NCI-H187 treated with DMSO at 0.1 percent for 48 hours (cell line): ENCODE measurements at regions not wholly inside any gene's neighbourhood (a gene's known extent, or its start where the extent isn't known, plus 50 kb on each side); places are given as distances from the start of the nearest gene placed in this dataset.
"Not testable (repeated sequence)": the region's sequence is repeated elsewhere in the genome, so short reads cannot be mapped to it uniquely, and the experiment has no call there.

ENCODE experiments used
- DNase-seq: peaks from one replicate; lab custom pipeline; 2025; lab: John Stamatoyannopoulos, UW

- not testable (repeated sequence) for DNase-seq
Observed at GRCh38 chr10:33956322-33956721, 621.9 kb upstream of the NRP1 start.

GRCh38 chr10:33955676-33956075 is 621.2 kb upstream of the NRP1 start:
- DNase-seq, result no peak

GRCh38 chr10:33952692-33953360 is 618.4 kb upstream of the NRP1 start:
- no peak for DNase-seq

GRCh38 chr10:33950206-33950605 is 615.7 kb upstream of the NRP1 start:
- DNase-seq, result no peak

- no peak for DNase-seq
Observed at GRCh38 chr10:33947544-33947943, 613.1 kb upstream of the NRP1 start.

- no peak for DNase-seq
Observed at GRCh38 chr10:33945051-33945450, 610.6 kb upstream of the NRP1 start.

GRCh38 chr10:33942508-33942907 is 608.0 kb upstream of the NRP1 start:
- DNase-seq, result no peak

GRCh38 chr10:33939892-33940291 is 605.4 kb upstream of the NRP1 start:
- no peak for DNase-seq

- no peak for DNase-seq
Observed at GRCh38 chr10:33939410-33939809, 604.9 kb upstream of the NRP1 start.

- no peak for DNase-seq
Observed at GRCh38 chr10:33938001-33938400, 603.5 kb upstream of the NRP1 start.

GRCh38 chr10:33937036-33937730 is 602.7 kb upstream of the NRP1 start:
- no peak for DNase-seq

GRCh38 chr10:33935350-33935749 is 600.9 kb upstream of the NRP1 start:
- no peak for DNase-seq

GRCh38 chr10:33930079-33930478 is 595.6 kb upstream of the NRP1 start:
- DNase-seq, result no peak

GRCh38 chr10:33927347-33927746 is 592.9 kb upstream of the NRP1 start:
- no peak for DNase-seq

- DNase-seq, result no peak
Observed at GRCh38 chr10:33921970-33922605, 587.6 kb upstream of the NRP1 start.

- no peak for DNase-seq
Observed at GRCh38 chr10:33920351-33920750, 585.9 kb upstream of the NRP1 start.

- no peak for DNase-seq
Observed at GRCh38 chr10:33919244-33919643, 584.8 kb upstream of the NRP1 start.

- no peak for DNase-seq
Observed at GRCh38 chr10:33917069-33917780, 582.8 kb upstream of the NRP1 start.

GRCh38 chr10:33914746-33915145 is 580.3 kb upstream of the NRP1 start:
- no peak for DNase-seq

GRCh38 chr10:33913194-33913593 is 578.7 kb upstream of the NRP1 start:
- no peak for DNase-seq

GRCh38 chr10:33909476-33909875 is 575.0 kb upstream of the NRP1 start:
- DNase-seq, result not testable (repeated sequence)

- DNase-seq, result no peak
Observed at GRCh38 chr10:33901166-33901565, 566.7 kb upstream of the NRP1 start.

- no peak for DNase-seq
Observed at GRCh38 chr10:33900596-33900995, 566.1 kb upstream of the NRP1 start.
